NCI-H345 treated with DMSO at 0.1 percent for 48 hours (cell line): ENCODE measurements at regions not wholly inside any gene's neighbourhood (a gene's known extent, or its start where the extent isn't known, plus 50 kb on each side); places are given as distances from the start of the nearest gene placed in this dataset.
"Not testable (repeated sequence)": the region's sequence is repeated elsewhere in the genome, so short reads cannot be mapped to it uniquely, and the experiment has no call there.

Experiments used
- DNase-seq: peaks from one replicate; lab custom pipeline; 2025; ENCODE audit not compliant: unreplicated experiment; lab: John Stamatoyannopoulos, UW

DNA sequence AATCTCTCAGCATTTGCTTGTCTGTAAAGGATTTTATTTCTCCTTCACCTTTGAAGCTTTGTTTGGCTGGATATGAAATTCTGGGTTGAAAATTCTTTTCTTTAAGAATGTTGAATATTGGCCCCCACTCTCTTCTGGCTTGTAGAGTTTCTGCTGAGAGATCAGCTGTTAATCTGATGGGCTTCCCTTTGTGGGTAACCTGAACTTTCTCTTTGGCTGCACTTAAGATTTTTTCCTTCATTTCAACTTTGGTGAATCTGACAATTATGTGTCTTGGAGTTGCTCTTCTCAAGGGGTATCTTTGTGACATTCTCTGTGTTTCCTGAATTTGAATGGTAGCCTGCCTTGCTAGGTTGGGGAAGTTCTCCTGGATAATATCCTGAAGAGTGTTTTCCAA, 189.4 kb downstream of the TTC6 start:
- not testable (repeated sequence) for DNase-seq

DNA sequence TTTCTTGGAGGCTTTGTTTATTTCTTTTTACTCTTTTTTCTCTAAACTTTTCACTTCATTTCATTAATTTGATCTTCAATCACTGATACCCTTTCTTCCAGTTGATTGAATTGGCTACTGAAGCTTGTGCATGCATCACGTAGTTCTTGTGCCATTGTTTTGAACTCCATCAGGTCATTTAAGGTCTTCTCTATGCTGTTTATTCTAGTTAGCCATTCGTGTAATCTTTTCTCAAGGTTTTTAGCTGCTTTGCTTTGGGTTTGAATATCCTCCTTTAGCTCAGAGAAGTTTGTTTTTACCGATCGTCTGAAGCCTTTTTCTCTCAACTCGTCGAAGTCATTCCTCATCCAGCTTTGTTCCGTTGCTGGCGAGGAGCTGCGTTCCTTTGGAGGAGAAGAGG, 189.9 kb downstream of the TTC6 start:
- not testable (repeated sequence) for DNase-seq

DNA sequence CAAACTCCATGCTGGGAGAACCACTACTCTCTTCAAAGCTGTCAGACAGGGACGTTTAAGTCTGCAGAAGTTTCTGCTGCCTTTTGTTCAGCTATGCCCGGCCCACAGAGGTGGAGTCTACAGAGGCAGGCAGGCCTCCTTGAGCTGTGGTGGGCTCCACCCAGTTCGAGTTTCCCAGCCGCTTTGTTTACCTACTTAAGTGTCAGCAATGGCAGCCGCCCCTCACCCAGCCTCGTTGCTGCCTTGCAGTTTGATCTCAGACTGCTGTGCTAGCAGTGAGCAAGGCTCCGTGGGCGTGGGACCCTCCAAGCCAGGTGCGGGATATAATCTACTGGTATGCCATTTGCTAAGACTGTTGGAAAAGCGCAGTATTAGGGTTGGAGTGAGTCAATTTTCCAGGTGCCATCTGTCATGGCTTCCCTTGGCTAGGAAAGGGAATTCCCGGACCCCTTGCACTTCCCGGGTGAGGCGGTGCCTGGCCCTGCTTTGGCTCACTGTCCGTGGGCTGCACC, 190.7 kb downstream of the TTC6 start:
- not testable (repeated sequence) for DNase-seq

DNA sequence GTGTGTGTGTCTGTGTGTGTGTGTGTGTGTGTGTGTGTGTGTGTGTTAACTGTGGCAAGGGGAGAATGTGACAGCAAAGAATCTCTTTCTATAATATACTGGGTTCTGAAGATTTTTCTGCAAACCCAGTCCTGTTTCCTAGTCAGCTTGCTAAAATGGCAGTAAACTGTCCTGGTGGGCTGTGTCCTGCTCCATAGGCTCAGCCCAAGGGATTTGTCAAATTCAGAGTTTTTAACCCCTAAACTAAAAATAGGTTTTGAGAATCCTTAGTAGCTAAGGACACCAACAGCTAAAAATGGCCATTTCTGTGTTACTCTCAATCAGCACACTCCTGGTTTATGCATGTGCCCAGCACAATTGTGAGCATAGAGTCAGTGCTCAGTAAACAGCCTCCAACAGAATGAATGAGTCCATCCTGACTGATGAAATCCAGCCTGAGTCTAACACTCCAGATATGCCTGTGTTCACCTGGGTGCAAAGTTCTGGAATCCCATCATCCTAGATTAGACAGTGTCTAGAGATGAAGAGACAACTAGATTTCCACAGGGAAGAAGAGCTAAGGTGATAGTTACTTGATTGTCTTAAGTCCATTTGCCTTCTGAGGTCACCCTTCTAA, 192.6 kb downstream of the TTC6 start:
- no peak for DNase-seq

DNA sequence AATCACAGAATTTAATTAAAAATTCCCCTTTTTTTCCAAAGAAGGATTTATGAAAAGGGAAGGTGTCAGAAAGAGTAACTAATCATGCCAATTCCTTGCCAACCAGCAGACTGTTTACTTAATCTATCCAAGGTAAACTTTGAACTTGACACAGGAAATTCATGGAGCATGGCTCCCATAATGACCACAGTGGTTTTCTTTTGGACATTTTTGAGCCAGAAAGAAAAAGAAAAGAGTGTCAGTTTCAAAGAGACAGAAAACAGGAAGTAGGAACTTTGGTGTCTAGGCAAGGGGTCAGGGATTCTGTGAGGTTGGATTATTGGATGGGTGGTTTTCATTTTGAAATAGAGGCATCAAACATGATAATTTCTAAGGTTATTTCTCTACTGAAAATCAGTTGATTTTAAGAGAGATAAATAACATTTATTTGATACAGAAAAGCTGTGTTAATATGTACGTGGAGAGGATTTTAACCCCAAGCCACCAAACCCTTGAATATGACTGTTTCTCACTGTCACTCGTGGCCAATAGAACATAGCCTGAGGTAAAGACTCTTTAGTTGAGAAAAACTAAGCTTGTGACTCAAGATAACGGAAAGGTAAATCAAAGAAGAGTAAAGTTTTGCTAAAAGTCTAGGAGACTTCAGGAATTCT, 196.1 kb downstream of the TTC6 start:
- DNase-seq, result no peak

DNA sequence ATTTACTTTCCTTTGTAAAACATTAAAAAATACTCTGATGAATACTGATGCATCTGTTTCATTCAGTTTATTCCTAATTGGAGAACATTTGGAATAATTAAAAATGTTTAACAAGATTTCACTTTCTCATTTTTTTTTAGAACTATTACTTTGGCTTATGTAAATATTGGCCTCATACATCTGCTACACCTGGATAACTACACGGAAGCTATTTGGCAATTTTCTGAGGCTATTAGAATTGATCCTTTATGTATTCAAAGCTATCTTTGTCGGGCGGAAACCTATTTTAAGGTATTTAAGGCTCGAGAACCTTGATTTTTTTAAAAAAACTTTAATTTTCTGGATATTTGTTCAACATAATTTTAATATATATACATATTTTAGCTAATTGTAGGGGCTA, 196.7 kb downstream of the TTC6 start:
- no peak for DNase-seq

DNA sequence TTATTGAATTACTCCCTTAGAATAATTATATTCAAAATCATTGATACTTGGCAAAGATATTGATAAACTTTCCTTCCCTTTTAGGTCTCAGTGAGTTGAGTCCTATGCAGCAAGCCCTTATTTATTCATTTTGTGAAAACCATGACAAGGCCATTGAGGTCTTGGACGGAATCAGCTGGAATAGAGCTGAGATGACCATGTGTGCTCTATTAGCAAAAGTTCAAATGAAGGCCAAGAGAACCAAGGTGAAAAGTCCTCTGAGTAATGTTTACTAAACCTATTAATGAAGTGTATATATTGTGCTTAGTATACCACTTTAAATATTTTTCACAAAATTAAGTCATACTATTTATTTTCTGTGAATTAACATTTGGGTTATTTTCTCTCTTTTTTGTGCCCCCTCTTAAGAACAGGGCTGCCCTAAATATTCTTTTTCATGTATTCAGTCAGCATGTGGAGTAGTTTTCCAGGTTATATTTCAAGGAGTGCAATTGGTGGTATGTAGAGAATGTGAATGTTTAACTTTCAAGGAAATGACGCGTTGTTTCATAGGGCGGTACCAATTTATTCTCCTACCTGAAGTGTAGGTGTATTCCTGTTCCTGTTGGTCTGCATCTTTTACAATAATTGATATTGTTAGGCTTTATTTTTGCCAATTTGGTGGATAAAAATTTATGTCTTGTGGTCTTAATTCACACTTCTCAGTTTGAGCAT, 201.4 kb downstream of the TTC6 start:
- no peak for DNase-seq

DNA sequence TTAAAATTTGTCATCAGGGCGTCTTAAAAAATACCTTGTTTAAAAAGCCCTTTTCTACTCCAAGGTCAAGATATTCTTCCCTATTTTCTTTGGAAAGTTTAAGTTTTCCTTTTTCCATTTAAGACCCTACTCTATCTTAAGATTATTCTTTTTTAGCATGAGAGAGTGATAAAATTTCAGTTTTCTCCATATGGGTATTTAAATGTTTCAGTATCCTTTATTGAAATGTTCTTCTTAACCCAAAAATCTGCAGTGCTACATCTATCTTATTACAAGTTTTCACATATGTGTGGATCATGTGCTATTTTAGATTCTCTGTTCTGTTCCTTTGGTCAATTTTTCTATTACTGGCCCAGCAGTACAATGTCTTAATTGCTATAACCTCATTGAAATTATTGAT, 202.2 kb downstream of the TTC6 start:
- DNase-seq, result no peak

DNA sequence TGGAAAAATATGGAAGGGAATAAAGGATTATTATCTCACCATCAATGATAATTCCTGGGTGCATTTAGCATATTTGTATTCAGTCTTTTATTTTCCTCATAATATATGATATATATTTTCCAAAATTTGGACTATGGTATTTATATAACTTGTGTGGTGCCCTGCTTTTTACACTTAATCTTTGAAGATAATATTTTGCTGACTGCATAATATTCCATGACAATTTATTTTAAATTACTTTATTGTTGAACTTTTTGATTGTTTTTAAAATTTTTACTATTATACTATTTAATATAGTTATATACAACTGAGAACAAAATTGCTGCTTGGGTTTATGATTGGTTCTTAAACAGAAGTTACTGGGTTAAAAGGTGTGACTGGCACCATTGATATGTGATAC, 212.3 kb downstream of the TTC6 start:
- no peak for DNase-seq

DNA sequence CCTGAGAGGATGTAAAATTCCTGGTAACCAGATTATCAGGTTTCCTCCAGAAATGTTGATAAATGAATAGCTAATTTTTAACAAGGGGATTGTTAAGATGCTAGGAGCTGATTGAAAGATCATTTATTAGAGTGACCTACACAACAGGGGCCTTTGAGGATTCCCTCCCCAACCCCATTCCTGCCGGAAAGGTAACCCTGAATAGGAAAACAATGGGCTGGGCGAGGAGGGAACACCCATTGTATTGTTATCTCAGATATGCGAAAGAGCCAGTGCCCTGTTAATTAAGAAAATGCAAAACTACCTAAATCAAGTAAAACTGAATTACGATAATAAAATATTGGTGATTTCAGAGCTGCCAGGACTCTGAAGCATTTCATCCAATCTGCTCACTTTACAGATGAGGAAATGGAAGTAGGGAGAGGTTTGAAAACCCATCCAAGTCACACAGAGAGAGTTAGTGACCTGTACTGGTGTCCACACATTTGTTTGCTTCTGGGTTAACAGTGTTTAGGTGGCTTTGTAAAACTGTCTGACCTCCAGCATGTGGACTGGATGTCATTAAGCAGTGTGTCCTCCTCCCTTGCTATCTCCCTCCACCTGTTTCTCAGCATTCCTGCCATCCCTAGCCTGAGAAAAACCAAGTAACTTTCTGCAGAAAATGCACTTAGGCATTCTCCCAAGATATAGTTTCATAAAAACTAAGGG, 214.8 kb downstream of the TTC6 start:
- DNase-seq, result no peak

DNA sequence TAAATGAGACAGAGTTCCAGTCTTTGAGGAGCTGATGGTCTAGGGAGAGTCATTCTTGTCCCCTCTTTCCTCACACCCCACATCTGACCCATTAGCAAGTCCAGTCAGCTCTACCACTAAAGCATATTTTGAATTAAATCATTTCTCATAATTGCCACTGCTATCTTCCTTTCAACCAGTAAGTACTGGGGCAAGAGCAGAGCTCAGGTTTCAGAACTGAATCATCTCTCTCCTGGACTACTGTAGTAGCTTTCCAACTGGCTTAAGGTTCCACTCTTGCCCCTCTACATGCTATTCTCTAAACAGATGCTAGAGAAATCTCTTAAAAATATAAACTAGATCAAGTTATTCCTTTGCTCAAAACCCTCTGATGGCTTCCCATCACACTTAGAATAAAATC, 218.3 kb downstream of the TTC6 start:
- DNase-seq, result no peak

DNA sequence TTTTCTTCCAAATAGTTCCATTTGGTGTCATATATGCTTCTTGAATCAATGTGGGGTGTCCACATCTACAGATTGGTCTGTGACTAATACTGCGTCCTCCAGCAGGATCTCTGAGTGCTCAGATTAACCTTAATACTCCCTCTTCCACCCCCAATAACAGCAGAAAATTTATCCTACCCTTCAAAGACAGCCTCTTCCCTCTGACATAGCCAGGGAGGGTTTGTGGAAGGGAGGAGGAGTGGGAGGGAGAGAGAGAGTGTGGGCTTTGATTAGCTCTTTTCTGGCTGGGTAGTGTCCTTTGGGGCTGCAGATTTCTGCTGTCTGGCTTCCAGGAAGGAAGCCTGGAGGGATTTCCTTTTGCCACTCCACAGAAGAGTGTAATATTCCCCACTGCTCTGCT, 220.7 kb downstream of the TTC6 start:
- DNase-seq, result no peak

DNA sequence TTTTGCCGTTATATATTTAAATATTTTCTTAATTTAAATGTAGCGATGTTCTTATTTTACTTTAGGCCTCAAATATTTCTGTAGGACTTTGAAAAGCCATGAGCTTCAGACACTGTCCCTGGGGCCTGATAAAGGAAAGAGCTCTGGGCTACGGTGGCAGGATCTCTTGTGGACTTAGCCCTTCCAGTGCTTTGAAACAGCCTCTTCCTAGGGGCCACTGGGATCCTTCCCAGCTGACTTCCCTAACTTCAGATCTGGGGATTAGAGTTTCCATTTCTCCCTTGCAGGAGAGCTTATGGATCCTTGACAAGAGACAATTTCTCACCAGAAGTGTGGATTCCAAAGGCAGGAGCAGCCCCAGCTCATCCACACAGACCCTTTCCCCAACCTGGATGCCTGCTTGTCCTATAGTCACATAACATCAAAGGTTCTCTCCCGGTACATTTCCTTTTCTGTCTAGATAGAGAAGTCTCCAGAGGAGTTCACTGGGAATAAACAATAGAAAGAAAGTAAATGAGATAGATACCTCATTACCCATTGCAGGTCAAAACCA, 221.4 kb downstream of the TTC6 start:
- no peak for DNase-seq

DNA sequence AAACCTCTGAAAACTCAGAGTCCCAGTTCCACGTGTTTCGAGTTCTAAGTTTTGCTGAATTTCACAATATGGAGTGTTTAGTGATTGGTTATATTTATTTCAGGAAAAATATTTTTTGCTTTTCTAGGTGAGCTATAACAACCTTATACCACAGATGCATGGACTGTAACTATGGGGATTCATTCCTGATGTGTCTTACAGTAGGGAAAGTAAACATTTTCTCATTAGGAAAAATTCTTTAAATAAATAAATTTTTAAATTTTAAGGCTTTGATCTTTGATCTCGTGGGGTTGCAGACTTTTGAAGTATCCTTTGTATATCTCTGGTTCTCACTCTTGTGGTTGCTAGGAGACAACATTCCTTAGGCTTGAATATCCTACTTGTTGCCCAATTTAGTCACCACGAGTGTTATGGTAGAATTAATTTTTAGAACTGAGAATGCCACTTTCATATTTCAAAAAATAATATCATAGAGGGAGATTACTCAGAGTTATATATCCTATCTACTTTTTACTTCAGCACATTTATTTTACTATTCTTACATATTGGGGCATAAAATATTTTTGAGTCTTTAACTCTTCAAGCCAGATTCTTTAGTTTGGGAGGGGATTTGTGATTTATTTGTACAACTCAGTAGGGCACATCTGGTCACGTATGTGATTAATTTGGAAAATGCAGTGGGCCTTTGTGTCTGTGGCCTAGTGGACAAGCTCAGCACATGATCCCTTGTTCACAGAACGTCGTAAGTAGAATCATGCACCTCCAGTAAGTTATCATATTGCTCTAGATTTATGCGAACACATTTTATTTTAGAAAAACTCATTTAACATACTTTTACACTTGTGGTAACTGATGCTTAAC, 224.0 kb downstream of the TTC6 start:
- no peak for DNase-seq

DNA sequence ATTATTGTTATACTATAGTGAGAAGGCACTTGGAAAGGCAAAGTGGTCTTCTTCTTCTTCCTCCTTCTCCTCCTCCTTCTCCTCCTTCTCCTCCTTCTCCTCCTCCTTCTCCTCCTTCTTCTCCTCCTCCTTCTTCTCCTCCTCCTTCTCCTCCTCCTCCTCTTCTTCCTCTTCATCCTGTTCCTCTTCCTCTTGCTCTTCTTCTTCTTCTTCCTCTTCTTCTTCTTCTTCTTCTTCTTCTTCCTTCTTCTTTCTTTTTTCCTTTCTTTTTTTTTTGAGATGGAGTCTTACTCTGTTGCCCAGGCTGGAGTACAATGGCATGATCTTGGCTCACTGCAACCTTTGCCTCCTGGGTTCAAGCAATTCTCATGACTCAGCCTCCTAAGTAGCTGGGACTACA, 225.4 kb downstream of the TTC6 start:
- not testable (repeated sequence) for DNase-seq

DNA sequence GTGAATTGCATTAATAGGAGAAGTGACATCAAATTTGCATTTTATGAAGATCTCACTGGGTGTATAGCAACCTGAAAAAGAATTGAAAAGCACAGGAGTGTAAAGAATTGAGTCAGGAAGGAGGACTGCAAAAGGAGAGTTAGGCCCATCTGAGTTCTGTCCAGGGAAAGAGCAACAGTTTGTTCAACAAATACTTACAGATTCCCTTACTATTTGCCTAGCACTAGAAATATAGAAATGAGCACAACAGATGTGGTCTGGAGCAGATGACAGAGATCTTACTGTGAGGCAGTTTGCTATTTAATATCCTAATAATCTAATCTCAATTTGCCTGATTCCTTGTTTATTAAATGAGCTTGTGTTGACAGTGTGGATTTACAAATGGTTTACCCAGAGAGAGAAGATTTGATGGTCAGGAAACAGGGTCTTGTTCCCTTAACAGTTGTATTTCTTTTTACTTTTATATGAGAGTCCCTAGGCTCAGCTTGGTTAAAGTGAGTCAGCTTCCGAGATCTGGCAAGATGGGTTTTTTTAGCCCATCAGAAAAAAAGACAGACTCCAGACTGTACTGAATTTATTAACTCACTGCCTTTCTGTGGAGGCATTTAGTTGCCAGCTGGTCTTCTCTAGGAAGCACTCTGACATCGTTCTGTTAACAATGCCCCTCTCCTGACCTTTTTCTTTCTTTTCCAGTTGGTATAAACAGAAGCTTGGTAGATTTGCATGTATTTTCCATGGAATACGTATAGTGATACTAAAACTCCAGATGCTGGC, 229.7 kb downstream of the TTC6 start:
- DNase-seq, result no peak

DNA sequence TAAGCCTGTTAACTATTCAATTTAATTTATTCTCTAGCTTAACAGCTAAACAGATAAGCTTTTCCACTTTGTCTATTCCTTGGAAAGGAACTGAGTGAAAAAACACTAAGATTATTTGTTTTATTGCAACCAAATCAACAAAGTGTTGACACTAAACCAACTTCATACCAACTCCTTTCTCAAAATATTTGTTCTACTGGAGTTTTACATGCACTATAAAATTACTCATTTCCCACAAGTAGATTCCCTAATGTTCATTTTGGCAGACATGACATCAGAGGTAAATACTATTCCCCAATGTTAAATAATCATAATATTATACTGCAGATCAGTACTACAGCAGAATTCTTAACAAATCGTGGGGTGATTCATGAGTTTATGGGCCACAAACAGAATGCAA, 231.4 kb downstream of the TTC6 start:
- DNase-seq, result no peak

DNA sequence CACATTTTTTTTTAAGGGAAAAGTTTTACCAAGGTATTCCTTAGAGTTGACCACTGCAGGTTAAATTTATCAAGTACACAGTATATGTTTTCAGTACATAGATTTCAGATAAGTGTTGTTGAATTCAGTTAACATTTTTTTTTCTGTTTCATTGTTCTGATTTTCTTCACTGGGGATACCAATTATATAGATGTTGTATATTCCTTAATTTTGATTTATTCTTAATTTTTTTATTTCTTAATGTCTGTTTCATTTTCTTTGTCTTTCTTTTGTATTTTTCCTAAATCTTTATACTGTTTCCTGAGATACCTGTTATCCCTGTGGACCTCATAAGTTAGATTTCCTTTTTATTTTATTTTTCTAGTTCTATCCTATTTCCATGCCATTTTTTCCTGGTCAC, 234.8 kb downstream of the TTC6 start:
- DNase-seq, result no peak

DNA sequence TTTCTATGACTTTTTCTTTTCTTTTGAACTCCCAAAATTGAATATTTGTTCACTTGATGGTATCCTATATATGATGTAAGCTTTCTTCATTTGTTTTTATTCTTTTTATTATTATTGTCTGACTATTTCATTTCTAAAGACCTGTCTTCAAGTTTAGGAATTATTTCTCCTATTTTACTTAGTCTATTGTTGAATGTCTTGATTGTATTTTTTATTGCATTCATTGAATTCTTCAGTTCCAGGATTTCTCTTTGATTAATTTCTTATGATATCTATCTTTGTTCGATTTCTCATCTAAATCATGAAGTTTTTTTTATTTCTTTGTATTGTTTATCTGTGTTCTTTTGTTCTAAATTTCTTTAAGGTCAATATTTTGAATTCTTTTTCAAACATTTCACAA, 238.8 kb downstream of the TTC6 start:
- DNase-seq, result no peak

DNA sequence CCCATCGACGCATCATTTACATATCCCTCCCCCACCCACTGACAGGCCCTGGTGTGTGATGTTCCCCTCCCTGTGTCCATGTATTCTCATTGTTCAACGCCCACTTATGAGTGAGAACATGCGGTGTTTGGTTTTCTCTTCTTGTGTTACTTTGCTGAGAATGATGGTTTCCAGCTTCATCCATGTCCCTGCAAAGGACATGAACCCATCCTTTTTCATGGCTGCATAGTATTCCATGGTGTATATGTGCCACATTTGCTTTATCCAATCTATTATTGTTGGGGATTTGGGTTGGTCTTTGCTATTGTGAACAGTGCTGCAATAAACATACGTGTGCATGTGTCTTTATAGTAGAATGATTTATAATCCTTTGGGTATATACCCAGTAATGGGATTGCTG, 243.3 kb downstream of the TTC6 start:
- DNase-seq, result not testable (repeated sequence)
